Stimulated activated CD8-positive, alpha-beta memory T cell treated with anti-CD3 and anti-CD28 coated beads, Interleukin-4, amount 100 ng/mL, for 48 hours (primary cell): ENCODE measurements at regions not wholly inside any gene's neighbourhood (a gene's known extent, or its start where the extent isn't known, plus 50 kb on each side); places are given as distances from the start of the nearest gene placed in this dataset.

ENCODE experiments used
- DNase-seq: peaks from one replicate; pipeline ENCODE4 v3.0.0-alpha.2; 2020

GRCh38 chr6:84414531-84414930 lies 187.1 kb upstream of the CEP162 start:
- DNase-seq = no peak

DNA sequence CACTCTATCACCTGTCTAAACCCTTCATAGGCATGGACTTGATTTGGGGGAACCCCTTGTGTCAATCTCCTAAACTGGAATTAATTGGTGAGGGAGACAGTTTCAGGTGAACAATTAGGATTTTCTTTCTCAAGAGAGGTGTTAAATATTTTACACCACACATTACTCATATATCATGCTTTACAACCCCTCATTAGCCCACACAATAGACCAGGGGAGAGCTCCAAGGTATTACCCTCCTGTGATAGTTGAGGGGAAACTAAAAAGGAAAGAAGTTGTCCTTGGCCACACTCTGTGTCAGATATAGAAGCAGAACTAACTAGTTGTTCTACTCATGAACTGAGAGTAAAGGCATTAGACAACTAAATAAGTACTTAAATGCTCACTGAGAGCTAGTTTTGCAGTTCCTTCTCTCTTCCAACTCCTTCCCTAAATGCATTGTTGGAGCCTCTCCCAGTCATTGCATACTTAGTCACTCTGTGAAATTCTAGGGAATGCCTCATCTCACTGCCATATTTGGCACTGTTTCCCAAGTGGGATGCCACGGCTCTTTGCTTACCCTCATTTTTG lies 183.7 kb upstream of the CEP162 start:
- no peak for DNase-seq

DNA sequence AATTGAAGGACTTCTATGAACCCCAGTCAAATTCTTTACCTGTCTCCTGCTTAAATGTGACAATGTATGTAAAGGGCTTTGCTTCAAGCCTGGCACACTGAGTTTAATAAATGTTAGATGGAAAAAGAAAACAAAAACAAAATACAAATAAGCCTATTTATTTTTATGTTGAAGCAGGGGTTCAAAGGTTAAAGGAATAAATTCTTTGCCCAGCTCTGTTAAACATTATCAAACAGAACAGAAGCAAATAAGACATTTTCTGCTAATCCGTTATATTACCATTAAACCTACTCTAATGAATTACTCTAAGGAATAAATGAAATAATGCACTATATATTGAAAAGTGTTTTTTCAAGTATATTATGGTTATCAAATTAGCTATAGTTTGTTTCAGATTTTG lies 182.5 kb upstream of the CEP162 start:
- no peak for DNase-seq

- DNase-seq = no peak
Measured at GRCh38 chr6:84408028-84408427, 180.6 kb upstream of the CEP162 start.

DNA sequence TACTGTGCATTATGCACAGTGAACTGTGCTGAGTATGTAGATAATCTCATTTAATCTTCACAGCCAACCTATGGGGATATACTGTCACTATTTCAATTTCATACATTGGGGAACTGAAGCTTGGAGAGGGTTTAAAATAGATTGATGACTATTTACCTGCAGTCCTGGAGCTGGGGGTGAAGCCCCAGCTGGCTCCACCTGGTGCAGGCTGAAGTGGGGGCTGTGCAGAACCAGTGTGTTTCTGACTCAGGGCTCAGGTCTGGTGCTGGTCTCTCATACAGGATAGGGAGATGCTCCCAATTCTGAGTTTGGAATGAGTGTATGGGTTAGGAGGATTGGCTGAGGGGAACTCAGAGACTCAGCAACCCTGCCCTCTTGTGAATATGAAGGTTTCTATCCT lies 176.1 kb upstream of the CEP162 start:
- no peak for DNase-seq

GRCh38 chr6:84399003-84399402 lies 171.6 kb upstream of the CEP162 start:
- DNase-seq = no peak

GRCh38 chr6:84392261-84392660 lies 164.8 kb upstream of the CEP162 start:
- no peak for DNase-seq

- DNase-seq = no peak
Measured at GRCh38 chr6:84390851-84391250, 163.4 kb upstream of the CEP162 start.

DNA sequence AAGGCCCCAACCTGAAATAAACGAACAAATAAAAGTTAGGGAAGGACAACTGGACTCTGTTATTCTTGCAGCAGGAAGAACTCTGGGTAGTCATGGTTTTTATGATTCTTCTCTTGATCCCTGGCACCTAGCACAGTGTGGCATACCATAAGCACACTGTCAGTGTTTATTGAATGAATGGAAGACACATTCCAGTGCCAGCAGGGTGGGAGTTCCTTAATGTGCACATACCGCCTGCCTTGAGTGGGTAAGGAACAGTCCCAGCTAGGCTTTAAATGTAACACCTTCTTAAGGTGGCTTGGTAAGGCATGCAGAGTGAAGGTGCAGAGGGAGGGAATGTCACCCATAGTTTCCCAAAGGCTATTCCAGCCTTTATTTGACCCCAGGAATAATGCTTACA lies 162.9 kb upstream of the CEP162 start:
- DNase-seq = no peak

DNA sequence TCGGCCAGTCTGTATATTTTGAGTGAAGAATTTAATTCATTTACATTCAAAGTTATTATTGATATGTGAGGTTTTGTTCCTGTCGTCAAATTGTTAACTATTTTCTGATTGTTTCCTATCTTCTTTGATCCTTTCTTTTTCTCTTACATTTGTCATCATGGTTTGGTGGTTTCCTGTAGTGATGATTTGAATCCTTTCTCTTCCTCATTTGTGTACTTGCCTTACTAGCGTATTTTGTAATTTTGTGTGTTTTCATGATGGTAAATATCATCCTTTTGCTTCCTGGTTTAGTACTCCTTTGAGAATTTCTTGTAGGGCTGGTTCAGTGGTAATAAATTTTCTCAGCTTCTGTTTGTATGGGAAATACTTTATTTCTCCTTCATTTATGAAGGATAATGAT lies 151.7 kb upstream of the CEP162 start:
- DNase-seq = no peak

- no peak for DNase-seq
Measured at GRCh38 chr6:84372290-84372689, 144.8 kb upstream of the CEP162 start.

DNA sequence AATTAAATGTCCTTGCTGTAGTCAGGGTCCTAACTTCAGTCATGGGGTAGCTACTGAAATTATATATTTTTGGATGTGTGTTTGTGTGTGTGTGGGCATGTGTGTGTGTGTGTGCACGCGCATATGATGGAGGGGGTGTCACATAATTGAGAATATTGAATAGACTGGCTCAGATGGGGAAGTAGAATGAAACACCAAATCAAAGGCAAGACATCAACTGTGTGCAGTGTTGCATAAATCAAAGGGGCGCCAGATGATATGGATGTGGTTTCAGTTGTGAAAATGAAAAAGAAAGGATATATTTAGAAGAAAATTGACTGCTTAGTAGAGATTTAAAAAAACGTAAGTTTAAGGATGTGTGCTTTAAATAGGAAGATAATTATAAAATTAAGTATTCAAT lies 144.2 kb upstream of the CEP162 start:
- DNase-seq = no peak

- DNase-seq = no peak
Measured at GRCh38 chr6:84362193-84362821, 134.9 kb upstream of the CEP162 start.

- no peak for DNase-seq
Measured at GRCh38 chr6:84361372-84362192, 134.1 kb upstream of the CEP162 start.

DNA sequence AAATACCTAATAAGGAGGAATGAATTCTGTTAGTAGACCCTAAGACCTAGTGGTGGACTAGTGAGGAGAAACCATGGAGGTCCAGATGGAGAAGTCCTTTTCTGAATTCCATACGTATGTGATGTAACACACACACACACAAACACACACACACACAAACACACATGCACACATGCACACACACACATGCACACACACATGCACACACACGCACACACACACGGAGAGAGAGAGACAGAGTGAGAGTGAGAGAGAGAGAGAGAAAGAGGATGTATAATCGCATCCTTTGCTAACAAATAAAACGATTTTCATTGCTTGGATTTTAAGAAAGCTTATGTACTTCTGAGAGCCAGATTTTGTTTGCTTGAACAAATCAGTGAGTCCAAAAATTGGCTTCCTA lies 132.6 kb upstream of the CEP162 start:
- no peak for DNase-seq

DNA sequence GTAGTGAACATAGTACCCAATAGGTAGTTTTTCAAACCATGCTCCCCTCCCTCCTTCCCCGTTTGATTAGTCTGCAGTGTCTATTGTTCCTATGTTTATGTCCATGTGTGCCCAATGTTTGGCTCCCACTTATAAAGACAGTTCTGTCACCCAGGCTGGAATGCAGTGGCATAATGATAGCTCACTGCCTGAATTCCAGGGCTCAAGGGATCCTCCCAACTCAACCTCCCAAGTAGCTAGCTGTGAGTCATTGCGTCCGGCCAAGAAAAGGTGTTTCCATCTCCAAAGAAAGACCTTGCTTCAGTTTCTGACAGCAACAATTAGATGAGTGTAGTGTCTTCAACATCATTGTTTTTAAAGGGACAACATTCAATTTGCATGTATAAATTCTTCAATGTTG lies 131.1 kb upstream of the CEP162 start:
- no peak for DNase-seq

- DNase-seq = no peak
Measured at GRCh38 chr6:84357631-84358030, 130.2 kb upstream of the CEP162 start.

GRCh38 chr6:84356907-84357306 lies 129.5 kb upstream of the CEP162 start:
- DNase-seq = no peak

DNA sequence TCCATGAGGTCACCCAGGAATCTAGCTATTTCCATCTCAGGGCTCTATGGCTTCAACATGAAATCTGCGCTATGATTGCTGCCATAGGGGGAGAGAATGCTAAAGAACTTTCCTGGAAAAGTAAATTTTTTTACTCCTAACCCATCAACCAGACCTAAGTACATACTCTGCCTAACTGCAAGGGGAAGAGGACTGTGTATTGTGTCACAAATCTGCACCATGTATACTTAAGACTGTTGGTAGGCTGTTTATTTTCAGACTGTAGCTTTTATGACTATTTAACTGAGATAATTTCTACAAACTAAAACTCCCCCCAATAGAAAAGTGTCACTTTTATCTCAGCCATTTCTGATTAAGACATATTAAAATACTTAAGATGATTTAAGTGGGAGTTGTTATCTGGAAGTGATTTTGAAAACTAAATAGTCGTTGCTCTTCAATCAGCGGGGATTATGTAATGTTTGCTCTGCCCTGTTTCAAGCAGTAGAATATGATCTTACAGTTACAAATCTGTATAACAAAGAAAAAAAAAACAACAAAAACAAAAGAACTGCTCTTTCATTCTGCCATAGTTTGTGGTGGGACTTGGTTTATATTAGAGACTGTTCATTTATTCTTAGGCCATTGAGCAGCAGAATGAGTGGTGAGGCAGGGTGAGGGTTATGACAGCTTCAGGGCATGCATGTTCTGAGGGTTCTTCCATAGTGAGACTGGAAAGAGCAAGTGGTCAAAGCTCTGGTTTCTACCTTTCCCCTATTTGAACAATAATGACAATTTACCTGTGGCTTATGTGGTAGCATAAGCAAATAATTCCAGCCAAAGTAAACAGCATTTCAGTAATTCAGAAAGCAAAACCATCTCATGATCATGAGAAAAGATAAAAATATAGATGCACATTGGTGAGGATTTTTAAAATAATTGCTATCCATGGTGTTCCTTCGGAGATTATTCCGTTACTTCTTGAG lies 126.3 kb upstream of the CEP162 start:
- DNase-seq = no peak

- no peak for DNase-seq
Measured at GRCh38 chr6:84350397-84350796, 123.0 kb upstream of the CEP162 start.

- DNase-seq = no peak
Measured at GRCh38 chr6:84349542-84349941, 122.1 kb upstream of the CEP162 start.

GRCh38 chr6:84348801-84349200 lies 121.4 kb upstream of the CEP162 start:
- DNase-seq = no peak

DNA sequence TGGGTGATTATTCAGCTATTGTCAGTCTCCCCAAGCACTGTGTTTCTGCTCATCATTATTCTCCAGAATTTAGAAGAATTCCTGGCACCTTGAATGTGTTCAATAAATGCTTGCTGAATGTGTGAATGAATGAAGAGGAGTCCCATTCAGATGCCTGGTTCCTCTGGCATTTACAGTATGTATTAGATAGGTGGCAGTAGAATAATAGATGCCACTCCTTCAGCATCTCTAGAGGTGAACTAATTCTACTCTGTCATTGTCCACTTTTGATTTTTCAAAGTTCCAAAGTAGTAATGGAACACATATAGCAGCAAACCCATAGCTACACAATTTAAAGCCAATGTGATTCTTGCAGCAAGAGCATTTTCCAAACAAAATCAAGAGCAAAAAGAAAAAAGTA lies 118.9 kb upstream of the CEP162 start:
- no peak for DNase-seq
